DMS 273 (cell line): ENCODE measurements at regions not wholly inside any gene's neighbourhood (a gene's known extent, or its start where the extent isn't known, plus 50 kb on each side); places are given as distances from the start of the nearest gene placed in this dataset.
"Not testable (repeated sequence)": the region's sequence is repeated elsewhere in the genome, so short reads cannot be mapped to it uniquely, and the experiment has no call there.

Source experiments
- DNase-seq: peaks from one replicate; lab custom pipeline; 2025; ENCODE audit not compliant: unreplicated experiment; lab: John Stamatoyannopoulos, UW

GRCh38 chr3:178967177-178967532 is 104.5 kb downstream of the ZMAT3 start:
- DNase-seq, result no peak

GRCh38 chr3:178966299-178967176 is 105.1 kb downstream of the ZMAT3 start:
- peak; percentile 69 for DNase-seq

DNA sequence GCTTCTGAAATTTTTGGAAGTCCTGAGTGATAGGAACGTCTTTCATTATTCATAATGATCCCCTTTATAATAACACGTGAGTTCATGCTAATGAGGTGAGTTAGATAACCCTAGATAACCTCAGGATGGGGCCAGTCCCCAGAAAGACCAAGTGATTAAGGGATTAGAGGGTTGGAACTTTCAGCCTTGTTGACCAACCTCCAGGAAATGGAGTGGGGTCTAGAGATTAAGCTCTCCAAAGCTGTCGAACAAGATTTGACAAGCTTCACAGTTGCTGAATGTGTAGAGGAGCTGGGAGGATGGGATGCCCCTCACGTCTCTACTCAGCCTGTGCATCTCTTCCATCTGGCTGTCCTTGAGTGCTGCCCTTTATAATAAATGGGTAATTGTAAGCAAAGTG is 107.1 kb downstream of the ZMAT3 start:
- DNase-seq, result no peak

DNA sequence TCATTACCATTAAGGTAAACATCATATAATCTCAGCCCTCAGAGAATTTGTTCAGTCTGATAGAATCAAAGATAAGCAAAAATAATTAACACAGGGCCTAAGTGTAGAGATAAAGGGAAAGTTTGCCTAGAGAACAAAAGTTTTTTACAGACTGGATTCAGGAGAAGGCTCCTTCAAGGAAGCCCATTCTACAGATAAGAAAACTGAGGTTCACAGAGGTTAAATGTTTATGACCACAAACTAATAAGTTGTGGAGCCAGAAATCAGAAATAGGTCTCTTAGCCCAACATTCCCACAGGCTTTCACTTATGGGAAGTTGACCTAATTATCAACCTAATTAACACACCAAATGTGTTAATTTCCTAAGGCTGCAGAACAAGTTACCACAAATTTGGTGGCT is 110.7 kb downstream of the ZMAT3 start:
- DNase-seq, result no peak

- no peak for DNase-seq
These were observed 111.4 kb downstream of the ZMAT3 start for GRCh38 chr3:178960181-178960580.

GRCh38 chr3:178950676-178951075 is 120.9 kb downstream of the ZMAT3 start:
- no peak for DNase-seq

- no peak for DNase-seq
These were observed 121.7 kb downstream of the ZMAT3 start for GRCh38 chr3:178949896-178950295.

DNA sequence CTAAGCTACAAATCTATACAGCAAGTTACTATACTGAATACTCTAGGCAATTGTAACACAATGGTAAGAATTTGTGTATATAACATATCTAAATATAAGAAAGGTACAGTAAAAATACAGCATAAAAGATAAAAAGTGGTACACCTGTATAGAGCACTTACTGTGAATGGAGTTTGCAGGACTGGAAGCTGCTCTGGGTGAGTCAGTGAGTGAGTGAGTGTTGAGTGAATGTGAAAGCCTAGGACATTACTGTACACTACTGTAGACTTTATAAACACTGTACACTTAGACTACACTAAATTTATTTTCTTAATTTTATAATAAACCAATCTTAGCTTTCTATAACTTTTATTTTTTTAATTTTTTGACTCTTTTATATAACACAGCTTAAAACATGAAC is 123.1 kb downstream of the ZMAT3 start:
- no peak for DNase-seq

- DNase-seq, result peak; percentile 27
These were observed 123.9 kb downstream of the ZMAT3 start for GRCh38 chr3:178947738-178948137.

- not testable (repeated sequence) for DNase-seq
These were observed 129.3 kb downstream of the ZMAT3 start for GRCh38 chr3:178942261-178942660.

DNA sequence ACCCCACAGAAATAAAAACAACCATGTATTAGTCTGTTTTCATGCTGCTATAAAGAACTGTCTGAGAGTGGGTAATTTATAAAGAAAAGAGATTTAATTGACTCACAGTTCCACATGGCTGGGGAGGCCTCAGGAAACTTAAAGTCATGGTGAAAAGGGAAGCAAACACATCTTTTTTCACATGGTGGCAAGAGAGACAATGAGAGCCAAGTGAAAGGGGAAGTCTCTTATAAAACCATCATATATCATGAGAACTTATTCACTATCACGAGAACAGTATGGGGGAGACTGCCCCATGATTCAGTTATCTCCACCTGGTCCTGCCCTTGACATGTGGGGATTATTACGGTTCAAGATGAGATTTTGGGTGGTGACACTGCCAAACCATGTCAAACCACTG is 141.5 kb downstream of the ZMAT3 start:
- DNase-seq, result no peak

DNA sequence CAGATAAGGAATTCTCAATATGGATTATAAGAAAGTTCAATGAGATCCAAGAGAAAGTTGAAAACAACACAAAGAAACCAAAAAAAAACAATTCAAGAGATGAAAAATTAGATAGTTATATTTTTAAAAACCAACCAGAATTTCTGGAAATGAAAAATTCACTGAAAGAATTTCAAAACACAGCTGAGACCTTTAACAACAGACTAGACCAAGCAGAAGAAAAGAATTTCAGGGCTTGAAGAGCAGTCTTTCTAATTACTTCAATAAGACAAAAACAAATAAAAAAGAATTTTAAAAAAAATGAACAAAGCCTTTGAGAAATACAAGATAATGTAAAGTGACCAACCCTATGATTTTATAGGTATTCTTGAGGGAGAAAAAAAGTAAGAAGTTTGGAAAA is 155.4 kb downstream of the ZMAT3 start:
- DNase-seq, result no peak

DNA sequence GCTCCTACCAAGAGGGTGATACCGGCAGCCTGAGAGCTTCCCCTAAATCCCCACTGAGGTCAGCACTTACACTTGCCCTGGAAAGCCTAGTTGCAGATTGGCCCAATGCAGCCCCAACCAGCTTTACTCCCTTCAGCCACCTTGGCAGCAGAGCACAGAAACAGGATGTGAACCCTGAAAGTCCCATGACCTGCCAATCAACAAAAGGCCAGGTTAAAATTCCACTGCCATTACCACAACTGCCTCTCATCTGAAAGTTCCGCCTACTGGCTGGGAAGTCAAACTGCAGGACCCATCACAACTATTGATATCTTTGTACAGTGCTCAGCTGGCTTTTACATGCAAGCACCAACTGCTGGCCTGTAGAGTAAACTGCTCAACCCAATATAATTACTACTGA is 156.2 kb downstream of the ZMAT3 start:
- DNase-seq, result no peak

DNA sequence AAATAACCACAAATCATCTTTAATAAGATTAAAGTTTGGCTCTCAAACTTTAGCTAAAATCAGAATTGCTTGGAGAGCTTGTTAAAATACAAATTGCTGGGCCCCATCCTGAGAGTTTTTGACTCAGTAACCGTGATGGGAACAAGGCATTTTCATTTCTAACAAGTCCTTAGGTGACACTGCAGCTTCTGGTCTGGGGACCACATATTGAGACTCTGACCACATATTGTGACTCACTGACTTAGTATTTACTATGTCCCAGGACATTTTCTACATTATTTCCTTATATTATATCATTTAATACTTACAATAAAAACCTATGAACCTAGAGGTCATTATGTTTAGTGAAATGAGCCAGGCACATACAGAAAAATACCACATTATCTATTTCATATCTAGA is 164.5 kb downstream of the ZMAT3 start:
- no peak for DNase-seq

- DNase-seq, result no peak
These were observed 170.4 kb downstream of the ZMAT3 start for GRCh38 chr3:178901204-178901603.

GRCh38 chr3:178900029-178900646 is 171.5 kb downstream of the ZMAT3 start:
- DNase-seq, result peak; percentile 52

DNA sequence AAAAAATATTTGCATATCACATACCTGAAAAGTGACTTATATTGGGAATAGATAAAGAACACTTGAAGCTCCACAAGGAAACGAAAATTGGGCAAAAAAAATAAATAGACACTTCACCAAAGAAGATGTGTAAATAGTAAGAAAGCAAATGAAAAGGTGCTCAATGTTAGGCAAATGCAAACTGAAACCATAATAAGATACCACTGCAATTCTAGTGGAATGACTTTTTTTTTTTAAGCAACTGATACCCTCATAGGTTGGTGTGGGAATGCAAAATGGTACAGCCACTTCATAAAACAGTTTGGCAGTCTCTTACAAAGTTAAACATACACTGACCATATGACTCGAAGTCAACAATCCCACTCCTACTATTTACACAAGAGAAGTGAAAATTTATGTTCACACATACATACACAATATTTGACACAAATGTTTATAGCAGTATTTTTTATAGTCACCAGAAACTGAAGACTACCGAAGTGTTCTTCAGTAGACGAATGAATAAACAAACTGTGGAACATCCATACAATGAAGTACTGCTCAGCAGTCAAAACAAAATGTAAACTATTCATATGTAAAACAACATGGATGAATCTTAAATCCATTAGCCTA is 176.3 kb downstream of the ZMAT3 start:
- no peak for DNase-seq
